ENCODE measurements at regions not wholly inside any gene's neighbourhood (a gene's known extent, or its start where the extent isn't known, plus 50 kb on each side); places are given as distances from the start of the nearest gene placed in this dataset.

- DNase-seq: no peak
Measured at GRCh38 chr20:58162986-58163385, 65.5 kb downstream of the ANKRD60 start.

- DNase-seq: no peak
Measured at GRCh38 chr20:58161192-58161591, 67.3 kb downstream of the ANKRD60 start.

- no peak for DNase-seq
Measured at GRCh38 chr20:58160451-58161061, 67.9 kb downstream of the ANKRD60 start.

- DNase-seq: no peak
Measured at GRCh38 chr20:58155148-58155925, 73.1 kb downstream of the ANKRD60 start.

GRCh38 chr20:58154113-58154512 is 74.3 kb downstream of the ANKRD60 start:
- DNase-seq: no peak

GRCh38 chr20:58153121-58153520 is 75.3 kb downstream of the ANKRD60 start:
- no peak for DNase-seq

- DNase-seq: no peak
Measured at GRCh38 chr20:58150772-58151171, 77.7 kb downstream of the ANKRD60 start.

GRCh38 chr20:58149437-58150091 is 78.9 kb downstream of the ANKRD60 start:
- DNase-seq: no peak

- no peak for DNase-seq
Measured at GRCh38 chr20:58148891-58149290, 79.6 kb downstream of the ANKRD60 start.

GRCh38 chr20:58147628-58148370 is 80.7 kb downstream of the ANKRD60 start:
- DNase-seq: no peak

- no peak for DNase-seq
Measured at GRCh38 chr20:58146746-58147140, 81.7 kb downstream of the ANKRD60 start.

GRCh38 chr20:58146081-58146745 is 82.2 kb downstream of the ANKRD60 start:
- no peak for DNase-seq

- DNase-seq: no peak
Measured at GRCh38 chr20:58145506-58146080, 82.9 kb downstream of the ANKRD60 start.

- DNase-seq: no peak
Measured at GRCh38 chr20:58144096-58144495, 84.4 kb downstream of the ANKRD60 start.

- no peak for DNase-seq
Measured at GRCh38 chr20:58143531-58143930, 84.9 kb downstream of the ANKRD60 start.

- DNase-seq: no peak
Measured at GRCh38 chr20:58142843-58143185, 85.6 kb downstream of the ANKRD60 start.

- no peak for DNase-seq
Measured at GRCh38 chr20:58141971-58142842, 86.2 kb downstream of the ANKRD60 start.

GRCh38 chr20:58141496-58141895 is 87.0 kb downstream of the ANKRD60 start:
- no peak for DNase-seq

GRCh38 chr20:58140787-58141425 is 87.5 kb downstream of the ANKRD60 start:
- no peak for DNase-seq

GRCh38 chr20:58139849-58140786 is 88.3 kb downstream of the ANKRD60 start:
- no peak for DNase-seq

All from amniotic stem cell (primary cell).